Right ventricle myocardium superior (tissue), 1 donor: ENCODE measurements at regions not wholly inside any gene's neighbourhood (a gene's known extent, or its start where the extent isn't known, plus 50 kb on each side); places are given as distances from the start of the nearest gene placed in this dataset.
A peak's percentile ranks its signal among the peaks of the same experiment; 100 is the strongest.

Source experiments
- ATAC-seq: fragments of 200-7000 bp; cut with Tn5 transposase; one replicate; pipeline ENCODE4 v1.9.1; 2020; ENCODE audit warnings: mild to moderate bottlenecking; ENCODE audit not compliant: poor library complexity
- DNase-seq: peaks from one replicate; pipeline ENCODE4 v3.0.0-alpha.2; 2020
- intact Hi-C: fragments of 100-400 bp; cut with DNase I; formaldehyde crosslinking; loops from one replicate; pipeline ENCODE4 v1.11.2; 2022
- donor health status: DM: no; HTN: yes; CAD: no; lungs with severe emphysema.

- DNase-seq: no peak
- intact Hi-C loops: no loop called here
- no peak for ATAC-seq
Observed at GRCh38 chr1:238581332-238581731, 690.6 kb upstream of the ZP4 start.

GRCh38 chr1:238568735-238569134 is 678.0 kb upstream of the ZP4 start:
- no peak for DNase-seq
- ATAC-seq: no peak
- intact Hi-C loops: no loop called here

- ATAC-seq (no peak), DNase-seq (no peak)
- intact Hi-C loops: no loop called here
Observed at GRCh38 chr1:238562341-238562740, 671.6 kb upstream of the ZP4 start.

DNA sequence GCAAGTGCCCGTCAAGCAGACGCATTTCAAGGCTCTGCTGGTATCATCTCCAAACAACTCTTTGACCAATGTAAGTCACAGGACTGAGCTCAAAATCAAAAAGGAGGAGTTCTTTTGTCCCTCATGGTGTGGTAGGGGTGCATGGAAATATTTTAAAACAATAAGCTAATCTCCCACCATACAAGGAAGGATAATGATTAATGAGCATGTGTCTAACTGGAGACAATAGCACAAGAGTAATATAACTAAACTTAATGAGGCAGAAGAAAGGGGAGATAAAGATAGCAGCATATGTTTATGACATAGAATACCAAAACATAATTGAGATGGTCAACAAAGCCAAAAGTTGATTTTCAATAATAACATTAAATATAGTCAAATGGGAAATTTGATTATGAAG is 668.0 kb upstream of the ZP4 start:
- intact Hi-C loops: no loop called here
- no peak for ATAC-seq

GRCh38 chr1:238558156-238558555 is 667.4 kb upstream of the ZP4 start:
- intact Hi-C loops: no loop called here
- ATAC-seq: no peak
- no peak for DNase-seq

More for the DNA sequence above, 668.0 kb upstream of the ZP4 start:
- no peak for DNase-seq

DNA sequence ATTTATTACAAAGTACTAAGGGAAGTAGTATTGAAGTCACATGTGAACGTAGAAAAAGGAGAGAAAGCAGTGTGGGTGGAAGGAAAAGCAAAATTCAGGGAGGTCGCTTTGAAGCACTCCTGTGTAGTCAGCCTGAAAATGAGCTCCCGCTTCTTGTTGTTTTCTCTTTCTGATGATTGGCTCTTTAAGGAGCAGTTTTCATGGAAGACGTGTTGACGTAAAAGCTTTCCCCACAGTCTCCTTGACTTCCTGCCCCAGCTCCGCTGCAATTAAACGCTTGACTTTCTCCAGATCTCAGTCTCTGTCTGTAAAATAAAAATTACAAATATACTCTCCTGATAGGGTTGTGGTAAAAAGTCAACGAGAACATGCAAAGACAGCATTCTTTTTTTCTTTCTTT is 661.5 kb upstream of the ZP4 start:
- intact Hi-C loops: no loop called here
- ATAC-seq (no peak), DNase-seq (no peak)

DNA sequence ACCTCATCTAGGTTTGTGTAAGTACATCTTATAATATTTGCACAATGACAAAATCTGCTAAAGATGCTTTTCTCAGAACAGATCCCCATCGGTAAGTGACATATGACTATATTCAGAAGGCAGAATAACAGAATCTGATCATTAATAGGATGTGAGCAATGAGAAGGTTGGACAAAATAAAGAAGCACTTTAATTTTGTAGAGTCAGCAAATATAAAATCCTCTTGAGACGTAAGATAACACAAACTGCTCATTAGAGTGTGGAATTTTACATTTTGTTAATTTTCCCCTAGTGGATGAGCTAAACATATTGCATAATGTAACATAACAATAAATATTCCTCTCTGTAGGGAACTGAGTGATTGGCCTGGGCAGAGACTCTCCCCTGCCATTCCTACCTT is 658.4 kb upstream of the ZP4 start:
- DNase-seq (no peak), ATAC-seq (no peak)
- intact Hi-C loops: no loop called here

GRCh38 chr1:238546118-238546517 is 655.4 kb upstream of the ZP4 start:
- intact Hi-C loops: no loop called here
- no peak for ATAC-seq
- DNase-seq: no peak

DNA sequence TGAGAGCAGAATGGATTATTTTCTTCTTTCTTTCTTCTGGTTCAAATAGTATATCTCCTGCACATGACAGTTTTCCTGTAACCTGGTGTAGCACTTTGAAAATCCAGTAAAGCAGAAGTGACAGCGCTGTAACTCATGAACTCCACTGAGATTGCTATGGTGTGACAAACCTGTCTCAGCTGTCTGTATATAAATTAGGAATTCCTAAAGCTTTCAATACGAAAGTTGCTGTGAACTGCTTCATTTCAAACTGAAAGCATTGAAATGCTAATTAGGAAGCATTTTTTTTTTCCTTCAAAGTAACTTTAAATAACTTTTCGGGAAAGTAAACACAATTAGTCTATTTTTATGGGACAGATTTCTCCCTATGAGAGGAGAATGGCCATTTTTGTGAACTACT is 646.9 kb upstream of the ZP4 start:
- no peak for ATAC-seq
- intact Hi-C loops: no loop called here
- DNase-seq: no peak

GRCh38 chr1:238530209-238530851 is 639.6 kb upstream of the ZP4 start:
- intact Hi-C loops: no loop called here
- DNase-seq (peak; percentile 31), ATAC-seq (no peak)

DNA sequence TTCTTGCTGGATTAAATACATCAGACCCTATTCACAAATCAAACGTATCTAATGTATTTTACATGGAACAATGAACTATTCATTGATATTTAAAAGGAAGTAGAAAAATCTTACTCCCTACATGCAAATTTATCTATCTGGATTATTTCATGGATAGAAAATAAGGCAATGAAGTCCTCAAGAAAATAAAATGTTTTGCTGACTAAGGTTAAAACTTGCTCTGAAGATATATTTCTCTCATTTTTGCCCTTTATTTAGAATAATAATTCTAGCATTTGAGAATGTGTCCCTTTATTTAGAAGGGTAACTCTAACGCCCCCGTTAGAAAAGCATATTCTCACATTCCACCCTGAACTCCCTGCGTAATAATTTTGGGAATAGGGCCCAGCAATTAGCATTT is 627.0 kb upstream of the ZP4 start:
- no peak for DNase-seq
- intact Hi-C loops: no loop called here
- no peak for ATAC-seq

DNA sequence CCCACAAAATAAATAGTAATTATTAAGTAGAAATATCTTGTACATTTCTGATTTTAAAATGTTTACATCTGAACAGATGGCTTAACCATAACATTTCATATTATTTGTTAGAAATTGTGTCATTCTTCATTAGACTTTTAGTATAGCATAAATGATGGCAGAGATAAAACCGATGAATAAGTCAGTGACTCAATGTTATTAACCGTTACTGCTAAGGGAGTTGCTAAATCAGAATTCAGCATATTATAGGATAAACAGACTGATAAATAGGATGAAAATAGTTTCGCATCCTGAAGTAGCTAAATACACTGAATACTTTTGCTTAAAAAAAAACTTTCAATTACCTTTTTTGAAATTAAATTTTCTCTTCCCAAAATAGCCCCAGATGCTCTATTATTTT is 610.6 kb upstream of the ZP4 start:
- DNase-seq: no peak
- no peak for ATAC-seq
- intact Hi-C loops: no loop called here

GRCh38 chr1:238499021-238499420 is 608.3 kb upstream of the ZP4 start:
- ATAC-seq (no peak), DNase-seq (no peak)
- intact Hi-C loops: no loop called here

DNA sequence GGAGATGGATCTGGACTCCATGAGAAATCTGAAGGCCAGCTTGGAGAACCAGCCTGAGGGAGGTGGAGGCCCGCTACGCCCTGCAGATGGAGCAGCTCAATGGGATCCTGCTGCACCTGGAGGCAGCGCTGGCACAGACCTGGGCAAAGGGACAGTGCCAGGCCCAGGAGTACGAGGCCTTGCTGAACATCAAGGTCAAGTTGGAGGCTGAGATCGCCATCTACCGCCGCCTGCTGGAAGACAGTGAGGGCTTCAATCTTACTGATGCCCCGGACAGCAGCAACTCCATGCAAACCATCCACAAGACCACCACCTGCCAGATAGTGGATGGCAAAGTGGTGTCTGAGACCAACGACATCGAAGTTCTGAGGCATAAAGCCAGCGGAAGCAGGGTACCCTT is 601.5 kb upstream of the ZP4 start:
- DNase-seq: no peak
- ATAC-seq: no peak
- intact Hi-C loops: no loop called here

DNA sequence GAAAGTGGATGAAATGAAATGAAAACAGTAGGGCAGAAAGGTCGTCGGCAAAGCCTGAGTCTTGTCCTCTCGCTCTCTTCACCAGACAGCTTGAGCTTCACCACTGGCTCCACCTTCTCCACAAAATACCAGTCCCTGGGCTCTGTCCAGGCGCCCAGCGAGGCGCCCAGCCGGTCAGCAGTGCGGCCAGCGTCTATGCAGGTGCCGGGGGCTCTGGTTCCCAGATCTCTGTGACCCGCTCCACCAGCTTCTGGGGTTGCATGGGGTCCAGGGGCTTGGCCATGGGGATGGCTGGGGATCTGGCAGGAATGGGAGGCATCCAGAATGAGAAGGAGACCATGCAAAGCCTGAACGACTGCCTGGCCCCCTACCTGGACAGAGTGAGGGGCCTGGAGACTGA is 600.5 kb upstream of the ZP4 start:
- ATAC-seq (no peak), DNase-seq (no peak)
- intact Hi-C loops: no loop called here

DNA sequence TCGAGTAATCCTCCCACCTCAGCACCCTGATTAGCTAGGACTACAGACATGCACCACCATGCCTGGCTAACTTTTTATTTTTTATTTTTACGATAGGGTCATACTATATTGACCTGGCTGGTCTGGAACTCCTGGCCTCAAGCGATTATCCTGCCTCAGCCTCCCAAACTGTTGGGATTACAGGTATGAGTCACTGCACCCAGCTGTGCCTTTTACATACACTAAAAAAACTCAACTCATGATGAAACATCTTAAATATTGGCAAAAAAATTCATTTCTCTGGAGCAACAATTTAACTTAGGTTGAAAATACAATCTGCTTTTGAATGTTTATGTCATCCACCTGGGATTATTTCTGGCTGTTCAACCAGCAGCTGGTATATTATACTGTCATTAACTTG is 598.3 kb upstream of the ZP4 start:
- DNase-seq (no peak), ATAC-seq (no peak)
- intact Hi-C loops: no loop called here

GRCh38 chr1:238488401-238488800 is 597.7 kb upstream of the ZP4 start:
- DNase-seq: no peak
- ATAC-seq: no peak
- intact Hi-C loops: no loop called here

DNA sequence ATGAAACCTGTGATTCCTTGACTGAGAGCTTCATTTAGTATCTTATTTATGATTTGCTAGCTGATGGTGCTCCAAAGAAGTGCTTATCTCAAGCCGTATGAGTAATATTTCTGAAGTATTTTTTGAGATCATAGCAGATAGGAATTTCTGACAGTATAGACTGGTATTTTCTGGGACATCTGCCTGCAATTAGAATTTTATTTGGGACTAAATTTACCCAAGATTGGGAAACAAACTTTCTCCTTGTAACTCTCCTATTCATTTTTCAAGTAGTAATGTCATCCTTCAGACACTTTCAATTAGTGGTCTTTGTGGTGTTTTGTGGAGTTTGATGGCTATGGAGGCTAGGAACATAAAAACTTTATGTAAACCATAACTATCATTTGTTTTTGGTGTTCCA is 597.2 kb upstream of the ZP4 start:
- no peak for ATAC-seq
- intact Hi-C loops: no loop called here
- no peak for DNase-seq

DNA sequence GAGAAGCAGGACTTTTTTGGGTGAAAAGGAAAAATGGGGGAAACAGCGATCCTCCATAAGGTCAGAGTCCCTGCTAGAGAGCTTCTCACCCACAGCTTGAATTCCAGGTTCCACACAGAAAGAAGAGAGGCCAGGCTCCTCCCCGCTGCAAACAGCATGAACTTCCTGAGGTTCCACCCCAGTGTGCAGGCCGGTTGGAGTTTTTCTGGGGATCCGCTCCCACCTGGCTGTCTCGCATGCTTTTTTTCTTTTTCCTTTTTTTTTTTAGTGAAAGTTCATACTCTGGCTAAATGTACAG is 595.1 kb upstream of the ZP4 start:
- no peak for ATAC-seq
- intact Hi-C loops: no loop called here

GRCh38 chr1:238485057-238485911 is 594.6 kb upstream of the ZP4 start:
- no peak for DNase-seq
- intact Hi-C loops: no loop called here
- ATAC-seq: no peak

More for the DNA sequence above, 595.1 kb upstream of the ZP4 start:
- no peak for DNase-seq

DNA sequence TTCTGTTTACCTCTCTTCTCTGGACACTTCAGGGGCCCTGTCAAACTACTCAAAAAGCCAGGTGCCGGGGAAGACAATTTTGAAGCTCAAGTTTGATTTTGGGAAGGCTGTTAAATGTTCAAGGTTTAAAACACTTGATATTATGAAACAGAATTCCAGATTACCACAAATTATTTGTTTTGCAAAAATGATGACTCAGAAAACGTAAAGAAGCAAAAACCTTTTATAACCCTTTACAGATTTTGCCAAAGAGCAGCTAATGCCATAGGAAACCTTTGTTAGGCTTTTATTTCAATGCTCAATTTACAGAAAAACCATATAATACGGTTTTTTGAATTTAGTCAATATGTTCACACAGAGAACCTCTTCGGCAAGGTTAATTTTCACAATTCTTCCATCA is 593.4 kb upstream of the ZP4 start:
- intact Hi-C loops: no loop called here
- DNase-seq: no peak
- ATAC-seq: no peak
